ENCODE measurements at regions not wholly inside any gene's neighbourhood (a gene's known extent, or its start where the extent isn't known, plus 50 kb on each side); places are given as distances from the start of the nearest gene placed in this dataset.
A peak's percentile ranks its signal among the peaks of the same experiment; 100 is the strongest.
"Not testable (repeated sequence)": the region's sequence is repeated elsewhere in the genome, so short reads cannot be mapped to it uniquely, and the experiment has no call there.

GRCh38 chr4:14335872-14336271 lies 666.4 kb upstream of the CPEB2 start:
- DNase-seq, result no peak

GRCh38 chr4:14336656-14337055 lies 665.6 kb upstream of the CPEB2 start:
- no peak for DNase-seq

GRCh38 chr4:14337892-14338584 lies 664.2 kb upstream of the CPEB2 start:
- DNase-seq, result no peak

GRCh38 chr4:14338585-14339265 lies 663.6 kb upstream of the CPEB2 start:
- DNase-seq, result no peak

GRCh38 chr4:14339715-14340114 lies 662.6 kb upstream of the CPEB2 start:
- DNase-seq, result no peak

- no peak for DNase-seq
These were observed 662.0 kb upstream of the CPEB2 start for GRCh38 chr4:14340321-14340720.

- DNase-seq, result no peak
These were observed 658.3 kb upstream of the CPEB2 start for GRCh38 chr4:14343961-14344360.

- DNase-seq, result no peak
These were observed 656.9 kb upstream of the CPEB2 start for GRCh38 chr4:14345356-14345775.

GRCh38 chr4:14347526-14347925 lies 654.8 kb upstream of the CPEB2 start:
- DNase-seq, result no peak

- DNase-seq, result no peak
These were observed 653.8 kb upstream of the CPEB2 start for GRCh38 chr4:14348506-14348905.

GRCh38 chr4:14358544-14359160 lies 643.6 kb upstream of the CPEB2 start:
- DNase-seq, result not testable (repeated sequence)

- no peak for DNase-seq
These were observed 642.3 kb upstream of the CPEB2 start for GRCh38 chr4:14359991-14360390.

- DNase-seq, result no peak
These were observed 641.2 kb upstream of the CPEB2 start for GRCh38 chr4:14361084-14361483.

GRCh38 chr4:14362385-14362784 lies 639.9 kb upstream of the CPEB2 start:
- DNase-seq, result no peak

GRCh38 chr4:14364953-14365536 lies 637.2 kb upstream of the CPEB2 start:
- DNase-seq, result no peak

GRCh38 chr4:14368391-14368790 lies 633.9 kb upstream of the CPEB2 start:
- peak in 1 of 2 donors; percentile 0 for DNase-seq

GRCh38 chr4:14371131-14371530 lies 631.1 kb upstream of the CPEB2 start:
- DNase-seq, result no peak

- DNase-seq, result no peak
These were observed 626.5 kb upstream of the CPEB2 start for GRCh38 chr4:14375816-14376215.

- DNase-seq, result no peak
These were observed 623.1 kb upstream of the CPEB2 start for GRCh38 chr4:14379183-14379582.

- DNase-seq, result no peak
These were observed 618.6 kb upstream of the CPEB2 start for GRCh38 chr4:14383652-14384051.

GRCh38 chr4:14384824-14385223 lies 617.5 kb upstream of the CPEB2 start:
- no peak for DNase-seq

GRCh38 chr4:14386196-14386595 lies 616.1 kb upstream of the CPEB2 start:
- no peak for DNase-seq

GRCh38 chr4:14387647-14388046 lies 614.6 kb upstream of the CPEB2 start:
- DNase-seq, result no peak

GRCh38 chr4:14392378-14392777 lies 609.9 kb upstream of the CPEB2 start:
- no peak for DNase-seq

Data from hippocampal formation (tissue), 2 donors.